CD4-positive, alpha-beta T cell treated with Interferon alpha-2 for 1 hour (primary cell): ENCODE measurements at regions not wholly inside any gene's neighbourhood (a gene's known extent, or its start where the extent isn't known, plus 50 kb on each side); places are given as distances from the start of the nearest gene placed in this dataset.

Experiments used
- DNase-seq, 2 donors: peaks; one replicate each; pipeline ENCODE4 v3.0.0-alpha.2; 2020 to 2022

DNA sequence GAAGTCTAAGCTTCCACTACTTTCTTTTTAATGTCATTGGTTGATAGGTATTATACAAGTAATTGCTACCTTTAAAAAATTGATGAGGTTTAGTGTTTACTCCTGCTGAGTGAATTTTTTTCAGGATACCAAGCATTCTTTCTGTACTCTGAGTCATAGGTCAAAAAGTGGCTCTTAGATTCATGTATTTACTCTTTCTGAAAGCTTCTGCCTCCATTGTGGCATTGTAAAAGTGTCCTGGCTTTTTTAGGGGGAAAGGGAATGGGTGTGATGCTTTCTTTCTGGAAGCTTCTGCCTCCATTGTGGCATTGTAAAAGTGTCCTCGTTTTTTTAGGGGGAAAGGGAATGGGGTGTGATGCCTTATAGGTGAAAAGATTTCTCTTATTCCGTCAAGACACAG lies 286.5 kb downstream of the LPIN1 start:
- DNase-seq, result no peak

DNA sequence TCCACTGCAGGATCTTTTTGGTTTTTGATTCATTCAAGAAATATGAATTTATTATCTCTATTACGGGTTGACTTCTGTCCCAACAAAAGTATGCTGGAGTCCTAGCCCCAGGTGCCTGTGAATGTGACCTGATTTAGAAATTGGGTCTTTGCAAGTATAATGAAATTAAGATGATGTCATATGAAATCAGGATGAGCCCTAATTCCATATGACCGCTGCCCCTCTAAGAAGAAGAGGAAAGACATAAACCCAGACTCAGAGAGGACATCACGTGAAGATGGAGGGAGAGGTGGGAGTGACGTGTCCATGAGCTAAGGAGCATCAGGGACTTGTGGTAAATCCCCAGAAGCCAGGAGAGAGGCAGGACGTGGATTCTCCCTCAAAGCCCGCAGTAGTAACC lies 287.1 kb downstream of the LPIN1 start:
- no peak for DNase-seq

DNA sequence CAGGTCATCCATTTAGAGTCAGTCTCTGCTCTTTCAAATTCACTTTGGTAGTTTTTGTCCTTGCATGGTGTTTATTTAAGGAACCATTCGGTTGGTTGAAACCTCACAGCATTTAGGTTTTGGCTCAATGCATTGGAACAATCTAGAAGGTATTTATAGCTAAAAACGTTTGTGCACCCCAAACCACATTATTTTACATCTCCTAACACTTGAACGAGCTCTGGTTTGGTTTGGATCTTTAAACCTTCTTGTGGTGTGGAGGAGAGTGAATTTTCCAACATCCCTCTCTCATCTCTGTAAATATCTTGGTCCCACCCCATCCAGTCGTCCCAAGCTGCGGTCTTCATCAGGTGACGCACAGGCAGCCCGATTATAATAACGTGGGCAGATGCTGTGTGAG lies 287.9 kb downstream of the LPIN1 start:
- no peak for DNase-seq

DNA sequence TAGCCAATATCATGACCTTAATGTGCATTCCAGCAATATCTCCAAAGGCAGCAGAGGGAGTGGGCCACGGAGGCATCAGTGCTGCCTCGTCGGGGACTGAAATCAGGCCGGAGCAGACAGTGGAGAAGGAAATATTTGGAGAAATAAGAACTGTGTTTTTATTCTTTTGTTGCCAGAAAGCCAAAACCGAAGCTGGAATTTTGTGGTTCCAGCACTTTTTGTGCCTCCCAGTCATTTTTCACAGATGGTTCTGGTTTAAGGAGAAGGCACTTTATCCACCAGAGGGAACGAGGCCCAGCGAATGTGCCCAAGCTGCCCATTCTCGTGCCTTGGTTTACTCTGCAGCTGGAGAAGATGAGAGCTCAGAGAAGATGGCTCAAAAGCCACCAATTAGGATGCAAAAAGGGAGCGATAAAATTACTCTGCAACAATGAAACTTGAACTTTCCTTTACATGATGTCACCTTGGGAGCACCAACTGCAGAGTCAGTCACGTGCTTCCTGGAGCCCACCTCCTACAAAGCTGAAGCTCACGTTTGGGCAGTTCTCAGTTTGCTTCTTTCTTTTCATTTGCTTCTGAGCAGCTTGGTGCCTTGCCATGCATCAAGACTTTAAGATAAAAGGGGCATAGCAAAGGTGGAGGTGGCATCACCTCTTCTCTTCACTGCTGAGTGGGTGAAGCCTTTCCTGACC lies 288.7 kb downstream of the LPIN1 start:
- DNase-seq, result no peak

DNA sequence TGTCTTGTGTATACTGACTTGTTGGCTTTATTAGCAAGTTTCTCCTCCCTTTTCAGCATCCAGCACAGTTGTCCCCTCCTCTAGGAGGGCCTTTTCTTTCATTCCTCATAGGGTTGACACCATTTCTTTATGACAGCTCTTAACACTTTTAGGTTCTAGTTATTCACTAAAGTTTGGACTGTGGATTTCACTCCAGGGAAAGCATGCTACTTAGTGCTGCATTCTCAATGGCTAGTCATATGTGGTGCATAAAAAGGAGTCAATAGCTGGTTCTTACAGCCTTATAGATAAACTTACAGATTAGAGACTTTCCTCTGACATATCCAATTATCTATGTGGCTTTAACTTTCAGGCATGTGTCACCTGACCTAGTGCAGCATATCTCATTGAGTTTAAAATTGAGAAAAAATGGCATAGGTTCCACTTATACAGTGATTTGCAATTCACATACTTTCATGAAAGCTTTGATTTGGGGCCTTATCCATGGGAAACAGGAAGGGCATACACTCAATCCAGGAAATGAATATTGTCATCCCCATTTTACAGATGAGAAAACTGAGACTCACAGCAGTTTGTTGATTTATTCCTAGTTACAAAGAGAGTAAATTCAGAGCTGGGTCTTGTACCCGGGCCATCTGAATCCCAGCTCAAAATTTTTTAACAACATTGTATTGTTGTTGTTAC lies 289.7 kb downstream of the LPIN1 start:
- DNase-seq, result no peak

DNA sequence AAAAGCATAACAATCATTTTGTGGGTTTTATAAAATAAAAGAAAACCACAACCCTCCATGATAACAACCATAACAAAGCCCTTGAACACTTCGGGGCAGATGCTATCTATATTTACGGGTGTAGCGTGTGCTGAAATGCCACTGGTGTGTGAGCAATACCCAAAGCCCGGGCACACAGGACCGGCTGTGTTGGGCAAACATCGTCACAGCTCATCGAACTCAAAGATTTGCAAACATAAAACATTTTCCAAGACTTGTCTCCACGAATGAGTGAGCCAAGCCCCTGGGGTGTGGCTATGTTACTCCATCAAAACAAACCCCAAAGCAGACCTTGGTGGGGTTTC lies 290.2 kb downstream of the LPIN1 start:
- peak in 1 of 2 donors; percentile 12 for DNase-seq

DNA sequence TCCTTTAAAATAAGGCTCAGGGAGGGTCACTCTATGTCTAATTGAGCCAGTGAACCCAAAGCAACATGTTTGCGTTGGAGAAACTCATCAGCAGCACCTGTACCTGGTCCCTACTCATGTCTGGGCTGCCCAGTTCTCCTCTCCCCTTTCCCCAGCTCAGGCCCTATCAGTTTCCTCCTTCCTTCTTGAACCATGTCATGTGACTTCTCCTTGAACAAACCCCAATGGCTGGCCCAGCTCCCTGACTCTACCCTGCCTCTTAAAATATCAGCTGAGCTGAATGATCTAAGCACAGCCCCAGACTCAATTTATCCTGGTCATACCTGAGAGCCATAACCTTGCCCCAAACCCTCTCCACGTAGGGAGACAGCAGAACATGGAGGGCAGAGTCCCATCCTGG lies 290.9 kb downstream of the LPIN1 start:
- no peak for DNase-seq

DNA sequence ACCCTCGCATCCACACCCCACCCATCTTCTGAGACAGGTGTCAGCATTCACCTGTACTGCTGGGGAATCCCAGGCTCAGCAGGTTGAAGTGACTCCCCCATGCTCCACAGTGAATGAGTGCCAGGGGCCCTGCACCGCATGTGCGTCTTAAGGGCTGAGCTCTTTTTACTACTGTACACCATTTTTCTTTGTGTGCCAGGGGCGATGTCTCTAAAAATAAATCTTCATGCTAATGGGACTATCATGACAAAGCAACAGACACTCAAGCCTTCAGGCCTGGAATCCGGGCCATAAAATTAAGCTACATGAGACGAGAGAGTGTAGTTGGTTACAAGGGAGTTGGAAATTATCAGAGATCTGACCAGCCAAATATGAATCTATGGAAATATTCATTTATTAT lies 294.8 kb downstream of the LPIN1 start:
- no peak for DNase-seq

DNA sequence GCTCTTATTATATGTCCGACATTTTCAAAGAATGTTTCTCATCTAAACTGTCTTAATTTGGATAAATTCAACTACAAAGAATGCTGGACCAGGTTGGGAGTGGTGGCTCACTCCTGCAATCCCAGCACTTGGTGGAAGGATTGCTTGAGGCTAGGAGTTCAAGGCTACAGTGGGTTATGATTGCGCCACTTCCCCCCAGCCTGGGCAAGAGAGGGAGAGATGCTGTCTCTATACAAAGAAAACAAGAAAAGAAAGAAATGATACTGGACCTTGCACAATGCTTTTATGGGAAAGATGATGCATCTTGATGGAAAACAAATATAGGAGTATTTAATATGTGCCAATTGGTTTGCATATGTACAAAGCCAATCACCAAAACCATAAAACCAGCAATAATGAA lies 296.7 kb downstream of the LPIN1 start:
- no peak for DNase-seq

DNA sequence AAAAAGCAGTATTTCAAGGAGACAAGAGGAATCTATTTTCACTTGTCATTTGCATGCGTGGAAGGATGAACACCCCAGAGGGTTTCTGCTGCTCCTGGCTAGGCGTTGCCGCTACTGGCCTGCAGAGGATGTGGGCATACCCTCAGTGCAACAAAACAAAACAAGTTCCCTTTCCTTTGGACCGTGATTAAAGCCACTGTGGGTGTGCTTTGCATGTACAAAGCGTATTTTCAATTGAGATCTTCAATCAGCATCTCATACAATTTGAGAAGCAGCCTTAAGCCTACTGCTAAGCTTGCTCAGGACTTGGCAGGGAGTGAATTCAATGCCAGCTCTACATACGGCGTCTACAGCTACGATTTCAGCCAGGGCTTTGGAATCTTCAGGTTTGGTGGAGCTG lies 298.4 kb downstream of the LPIN1 start:
- DNase-seq, result peak; percentile 39 to 51

DNA sequence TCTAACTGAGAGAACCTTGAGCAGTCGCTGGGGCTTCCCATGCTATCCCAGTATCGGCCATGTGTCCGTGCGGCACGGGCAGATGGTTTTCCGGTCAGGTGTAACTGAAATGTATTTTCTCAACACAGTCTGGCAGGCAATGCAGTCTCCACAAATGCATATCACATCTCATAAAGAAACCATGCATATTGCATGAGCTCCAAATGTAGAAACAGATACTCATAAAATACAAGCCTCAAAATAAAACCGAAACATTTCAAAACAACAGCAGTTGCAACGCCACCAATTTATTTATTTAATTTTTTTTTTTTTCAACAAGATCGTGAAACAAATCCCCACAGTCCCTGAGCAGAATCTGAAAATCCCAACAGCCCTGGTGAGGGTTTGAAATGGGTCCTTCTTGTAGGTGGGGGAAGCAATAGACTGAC lies 299.4 kb downstream of the LPIN1 start:
- no peak for DNase-seq

DNA sequence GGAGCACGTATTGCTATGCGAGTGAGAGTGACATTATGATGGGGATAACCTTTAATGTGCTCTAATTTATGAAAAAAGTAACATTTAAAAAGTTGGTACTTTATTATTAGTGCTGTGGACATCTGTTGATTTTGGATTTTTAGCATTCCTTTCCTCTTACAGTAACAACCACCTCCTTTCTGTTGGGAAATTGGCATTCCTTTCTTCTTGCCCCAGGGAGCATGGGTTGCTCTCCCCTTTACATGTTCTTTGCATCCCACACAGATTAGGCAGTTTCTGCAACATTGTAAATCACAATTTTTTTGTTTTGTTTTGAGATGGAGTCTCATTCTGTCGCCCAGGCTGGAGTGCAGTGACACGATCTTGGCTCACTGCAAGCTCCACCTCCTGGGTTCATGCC lies 300.2 kb downstream of the LPIN1 start:
- DNase-seq, result no peak

DNA sequence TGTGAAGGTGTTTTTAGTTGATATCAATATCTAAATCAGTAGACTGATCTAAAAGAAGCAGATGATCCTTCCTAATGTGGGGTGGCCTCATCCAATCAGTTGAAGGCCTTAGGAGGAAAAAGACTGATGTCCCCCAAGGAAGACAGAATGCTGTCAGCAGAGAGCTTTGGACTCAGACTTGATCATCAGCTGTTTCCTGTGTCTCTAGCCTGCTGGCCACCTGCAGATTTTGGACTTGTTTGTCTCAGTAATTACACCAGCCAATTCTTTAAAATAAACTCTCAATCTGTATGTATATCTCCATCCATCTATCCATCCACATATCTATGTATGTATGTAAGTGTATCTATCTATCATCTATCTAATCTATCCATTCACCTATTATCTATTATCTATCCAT lies 301.3 kb downstream of the LPIN1 start:
- no peak for DNase-seq

DNA sequence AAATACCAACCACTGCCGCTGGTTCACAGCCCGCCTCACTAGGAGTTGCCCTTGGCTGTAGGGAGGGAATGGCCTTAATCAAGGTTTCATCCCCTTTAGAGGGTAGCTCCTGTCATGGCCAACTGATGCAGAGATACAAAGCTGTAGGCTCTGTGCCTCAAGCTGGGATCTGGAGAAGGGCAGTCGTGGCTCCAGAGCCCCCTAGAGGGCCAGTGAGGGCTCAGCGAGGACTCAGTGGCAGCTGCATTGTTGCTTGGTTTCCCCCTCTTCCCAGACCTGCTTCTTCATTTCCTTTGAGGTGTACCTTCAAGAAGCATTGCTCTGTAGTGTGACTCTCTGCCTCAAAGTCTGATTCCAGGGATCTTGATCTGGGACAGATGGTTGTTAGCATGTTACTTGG lies 302.1 kb downstream of the LPIN1 start:
- no peak for DNase-seq

DNA sequence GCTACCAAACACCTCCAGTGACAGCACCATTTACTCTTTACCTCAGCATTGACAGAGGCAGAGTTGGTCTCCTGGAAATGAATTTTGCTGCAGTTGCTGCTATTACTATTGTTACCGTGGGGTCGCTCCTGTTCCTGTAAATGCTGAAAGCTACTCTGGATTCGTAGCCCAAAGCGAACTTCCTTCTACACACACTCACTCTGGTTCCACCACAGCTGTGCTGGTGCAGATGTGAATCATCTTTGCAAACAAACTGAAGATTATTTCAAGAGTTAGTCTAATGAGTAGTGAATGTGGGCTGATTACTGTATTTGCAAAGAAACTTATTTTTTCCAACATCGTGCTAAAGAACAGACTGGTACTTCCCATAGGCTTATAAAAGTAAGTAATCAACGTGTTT lies 304.0 kb downstream of the LPIN1 start:
- DNase-seq, result peak in 1 of 2 donors; percentile 37

DNA sequence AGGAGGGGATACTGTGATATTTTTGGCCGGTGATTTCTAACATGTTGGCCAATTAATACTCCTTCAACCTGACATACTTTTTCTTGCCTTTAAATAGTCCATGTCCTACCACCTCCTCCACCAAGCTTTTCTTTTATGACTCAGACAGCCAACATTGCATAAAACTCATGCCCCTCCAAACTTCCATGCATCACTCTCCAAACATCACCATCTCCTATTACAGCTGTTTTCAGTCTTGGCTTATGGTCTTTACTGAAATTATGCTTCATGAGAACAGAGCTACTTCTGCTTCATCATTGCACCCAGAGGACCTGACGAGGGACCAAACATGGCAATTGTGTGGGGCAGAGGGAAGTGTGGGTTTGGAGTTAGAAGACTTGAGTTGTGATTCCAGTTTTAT lies 305.4 kb downstream of the LPIN1 start:
- no peak for DNase-seq

DNA sequence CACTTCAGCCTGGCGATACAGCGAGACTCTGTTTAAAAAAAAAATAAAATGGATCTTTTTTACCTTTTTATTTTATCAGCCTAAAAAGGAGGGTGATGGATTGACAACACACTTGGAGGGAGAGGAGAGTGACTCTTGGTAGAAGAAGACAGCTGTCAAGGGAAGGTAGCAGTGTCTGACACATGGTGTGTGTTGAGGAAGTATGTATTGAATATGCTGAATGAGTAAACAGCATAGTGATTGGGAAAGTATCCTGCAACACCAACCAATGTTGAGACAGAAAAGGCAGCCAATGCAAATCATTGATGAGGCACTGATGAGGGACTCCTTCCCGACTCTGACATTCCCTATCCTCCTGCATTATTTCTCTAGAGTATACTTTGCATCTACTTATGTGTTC lies 306.4 kb downstream of the LPIN1 start:
- no peak for DNase-seq

DNA sequence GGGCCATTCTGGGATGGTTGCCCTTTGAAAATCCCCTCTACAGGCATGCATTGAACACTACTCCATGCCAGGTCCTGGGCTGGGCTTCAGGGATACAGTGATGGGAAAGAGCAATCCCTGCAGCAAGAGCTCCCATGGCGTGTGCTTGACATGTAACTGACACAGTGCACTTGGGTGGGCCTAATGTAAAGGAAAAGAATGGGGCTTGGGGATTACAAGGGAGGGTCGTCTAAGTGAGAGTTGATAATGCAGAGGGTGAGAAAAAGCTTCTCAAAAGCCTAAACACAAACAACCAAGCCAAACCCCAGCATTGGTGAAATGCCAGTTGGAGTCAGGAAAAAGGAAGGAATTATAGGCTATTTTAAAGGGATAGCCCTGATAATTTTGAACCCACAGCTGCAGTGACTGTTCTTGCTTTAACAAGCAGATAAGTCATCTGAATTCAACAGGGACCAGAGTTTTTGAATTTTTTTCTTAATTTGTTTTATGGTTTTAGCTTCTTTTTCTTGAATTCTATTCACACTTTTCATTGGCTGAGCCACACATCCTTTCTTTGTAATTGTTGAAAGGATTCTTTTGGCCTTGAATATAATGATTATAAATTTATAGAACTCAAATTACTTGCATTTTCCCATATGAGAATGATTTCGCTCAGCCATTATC lies 308.7 kb downstream of the LPIN1 start:
- no peak for DNase-seq

DNA sequence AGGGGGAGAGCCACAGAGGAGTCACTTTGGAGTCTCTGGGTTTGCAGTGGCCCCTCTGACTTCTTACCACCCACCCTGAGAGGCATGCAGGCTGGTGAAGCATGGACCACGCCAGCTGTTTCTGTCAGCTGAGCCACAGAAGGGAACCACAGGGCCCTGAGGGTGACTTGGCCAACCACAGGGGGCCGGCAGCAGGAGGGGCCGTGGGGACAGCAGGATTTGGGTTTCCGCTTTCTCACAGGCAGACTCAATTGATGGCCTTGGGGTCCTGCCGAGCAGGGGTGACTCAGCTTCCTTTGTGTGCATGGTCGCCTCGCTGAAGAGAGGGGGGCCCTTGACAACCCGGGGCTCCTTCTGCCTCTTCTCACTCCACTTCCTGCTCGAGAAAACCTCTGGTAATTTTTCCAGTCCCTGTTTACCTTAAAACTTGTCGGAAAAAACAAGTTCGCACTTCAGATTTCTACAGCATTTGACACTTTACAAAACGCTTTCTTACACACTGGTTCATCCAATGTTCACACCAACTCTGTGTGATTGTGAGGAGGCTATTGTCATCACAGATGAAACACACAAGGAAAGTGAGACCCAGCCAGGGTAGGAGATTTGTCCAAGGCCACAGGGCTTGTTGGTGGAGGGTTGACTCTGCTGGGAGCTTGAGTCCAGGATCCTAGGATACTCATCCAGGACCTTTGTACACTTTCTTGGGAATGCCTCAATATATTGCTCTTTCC lies 311.2 kb downstream of the LPIN1 start:
- peak; percentile 45 to 62 for DNase-seq

DNA sequence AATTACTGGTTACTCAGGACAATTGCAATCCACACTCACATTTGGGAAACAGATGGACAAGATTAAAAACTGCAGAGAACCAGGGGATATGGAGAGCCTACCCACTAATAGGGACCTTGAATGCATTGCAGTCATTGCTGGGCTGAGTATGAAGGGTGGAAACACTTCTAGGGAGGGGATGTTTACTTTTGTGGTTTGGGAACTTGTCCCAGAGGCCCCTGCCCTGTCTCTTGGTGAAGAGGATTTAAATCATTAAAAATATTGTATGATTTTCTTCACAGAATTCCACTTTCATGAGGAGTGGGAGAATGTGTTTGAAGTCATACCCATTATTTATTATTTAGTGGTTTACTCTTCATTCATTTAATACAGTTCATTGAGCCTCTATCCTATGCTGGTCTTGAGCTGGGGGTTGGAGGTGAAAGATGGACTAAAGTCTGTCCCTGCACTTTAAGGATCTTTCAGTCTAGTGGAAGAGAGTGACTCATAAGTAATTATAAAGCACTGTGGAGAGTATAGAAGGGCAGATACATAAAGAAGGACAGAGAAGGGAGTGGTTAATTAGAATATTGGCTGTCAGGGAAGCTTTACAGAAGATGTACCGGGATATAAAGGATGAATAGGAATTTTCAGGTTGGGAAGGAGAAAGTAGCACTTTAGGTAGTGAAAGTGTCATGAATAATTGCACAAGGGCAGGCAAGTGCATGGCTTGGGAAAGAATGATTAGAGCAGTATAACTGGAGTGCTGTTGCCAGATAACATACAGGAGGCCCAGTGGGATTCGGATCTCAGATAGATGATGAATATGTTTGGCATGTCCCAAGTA lies 313.4 kb downstream of the LPIN1 start:
- DNase-seq, result no peak

DNA sequence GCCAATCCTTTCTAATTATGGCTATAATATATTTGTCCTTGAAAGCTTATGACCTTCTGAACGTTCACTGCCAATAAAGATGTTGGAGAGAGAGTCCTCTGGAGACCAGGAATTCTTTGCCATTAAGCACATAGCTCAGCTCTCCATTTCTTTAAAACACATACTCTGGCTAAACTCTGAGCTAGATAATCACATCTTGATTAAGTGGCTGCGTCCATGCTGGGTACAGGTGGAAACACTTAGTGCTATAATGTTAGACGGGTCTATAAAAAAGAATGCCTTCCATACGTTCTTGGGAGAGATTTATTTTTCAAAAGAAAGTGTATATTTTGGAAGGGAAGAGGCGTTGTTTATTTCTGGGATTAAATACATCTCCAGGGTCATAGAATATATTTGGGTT lies 314.5 kb downstream of the LPIN1 start:
- DNase-seq, result no peak

DNA sequence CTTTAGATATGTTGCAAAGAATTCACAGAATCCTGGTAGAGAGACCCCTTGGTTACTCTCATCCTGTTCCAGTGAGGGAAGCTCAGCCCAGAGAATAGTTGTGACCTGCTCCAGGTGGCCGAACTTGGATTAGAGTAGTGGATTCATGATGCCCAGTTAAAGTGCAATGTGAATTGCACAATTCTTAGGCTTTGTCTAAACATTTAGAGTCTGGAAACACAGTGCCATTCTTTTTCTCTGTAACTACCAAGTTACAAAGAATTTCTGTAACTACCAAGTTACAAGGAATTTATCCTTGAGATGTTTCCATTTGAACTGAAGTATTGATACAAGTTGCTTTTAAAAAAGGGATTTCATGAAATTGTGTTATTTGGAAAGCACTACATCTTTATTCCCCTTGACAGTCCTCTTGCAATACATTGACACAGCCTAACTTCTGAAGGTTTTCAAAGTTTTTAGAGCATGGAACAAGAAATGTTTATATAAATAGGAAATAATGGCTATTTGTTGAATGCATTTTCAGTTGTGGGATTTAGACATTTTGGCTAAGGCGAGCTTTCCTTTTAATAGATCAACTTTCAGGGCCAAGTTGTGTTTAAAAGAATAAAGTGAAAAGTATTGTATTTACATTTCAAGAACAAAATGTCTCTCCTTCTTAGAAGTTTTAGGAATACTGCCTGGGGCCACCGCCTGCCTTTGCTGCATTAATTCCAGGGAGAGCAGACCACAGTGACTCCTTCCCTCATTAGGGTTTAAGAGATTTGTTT lies 315.0 kb downstream of the LPIN1 start:
- no peak for DNase-seq
